ENCODE measurements at regions not wholly inside any gene's neighbourhood (a gene's known extent, or its start where the extent isn't known, plus 50 kb on each side); places are given as distances from the start of the nearest gene placed in this dataset.

GRCh38 chr1:213649373-213649772 is 338.4 kb upstream of the PROX1 start:
- H3K9me3 ChIP-seq = no peaks in the 10 kb centered on the region
- H3K4me3 ChIP-seq = no peak overlapping the region
- intact Hi-C loops (cut with DNase I; ENCODE audit: low total_unique reads) (no loop called here), in situ Hi-C loops (cut with MboI; ENCODE audit: low sequenced_read_pairs in 4 of 4) (no loop called here)
- H3K4me1 ChIP-seq = no peaks in the 10 kb centered on the region
- DNase-seq = no peak
- no peak overlapping the region for H3K27ac ChIP-seq
- TF ChIP-seq POLR2A (IDR thresholded peaks at IDR 0.05) (no peak), CTCF (IDR thresholded peaks at IDR 0.05 in 4 of 5, conservative IDR thresholded peaks at IDR 0.05 in 1 of 5) (no peak)
- no peaks in the 10 kb centered on the region for H3K36me3 ChIP-seq
- ATAC-seq = no peak
- no peaks in the 10 kb centered on the region for H3K27me3 ChIP-seq

GRCh38 chr1:213650603-213651002 is 337.2 kb upstream of the PROX1 start:
- TF ChIP-seq CTCF (IDR thresholded peaks at IDR 0.05 in 4 of 5, conservative IDR thresholded peaks at IDR 0.05 in 1 of 5) (no peak), POLR2A (IDR thresholded peaks at IDR 0.05) (no peak)

GRCh38 chr1:213651077-213651476 is 336.7 kb upstream of the PROX1 start:
- no peaks in the 10 kb centered on the region for H3K36me3 ChIP-seq
- in situ Hi-C loops (cut with MboI; ENCODE audit: low sequenced_read_pairs in 4 of 4) = no loop called here
- intact Hi-C loops (cut with DNase I; ENCODE audit: low total_unique reads) = no loop called here
- no peaks in the 10 kb centered on the region for H3K4me1 ChIP-seq
- no peak overlapping the region for H3K27ac ChIP-seq
- TF ChIP-seq CTCF (IDR thresholded peaks at IDR 0.05 in 4 of 5, conservative IDR thresholded peaks at IDR 0.05 in 1 of 5) = no peak
- no peak for TF ChIP-seq POLR2A (IDR thresholded peaks at IDR 0.05)
- ATAC-seq = no peak
- H3K9me3 ChIP-seq = no peaks in the 10 kb centered on the region
- H3K4me3 ChIP-seq = no peak overlapping the region
- no peaks in the 10 kb centered on the region for H3K27me3 ChIP-seq
- no peak for DNase-seq

More at GRCh38 chr1:213650603-213651002, 337.2 kb upstream of the PROX1 start:
- H3K9me3 ChIP-seq = no peaks in the 10 kb centered on the region
- ATAC-seq (no peak), DNase-seq (no peak)
- no peaks in the 10 kb centered on the region for H3K4me1 ChIP-seq
- in situ Hi-C loops (cut with MboI; ENCODE audit: low sequenced_read_pairs in 4 of 4) = no loop called here
- H3K36me3 ChIP-seq = no peaks in the 10 kb centered on the region
- H3K4me3 ChIP-seq = no peak overlapping the region
- intact Hi-C loops (cut with DNase I; ENCODE audit: low total_unique reads) = no loop called here
- H3K27me3 ChIP-seq = no peaks in the 10 kb centered on the region
- H3K27ac ChIP-seq = no peak overlapping the region

- no peak for ATAC-seq
- intact Hi-C loops (cut with DNase I; ENCODE audit: low total_unique reads) (no loop called here), in situ Hi-C loops (cut with MboI; ENCODE audit: low sequenced_read_pairs in 4 of 4) (no loop called here)
- Histone ChIP-seq H3K36me3 (no peaks in the 10 kb centered on the region), H3K4me3 (no peak overlapping the region), H3K27me3 (no peaks in the 10 kb centered on the region), H3K9me3 (no peaks in the 10 kb centered on the region), H3K4me1 (no peaks in the 10 kb centered on the region), H3K27ac (no peak overlapping the region)
- no peak for DNase-seq
- TF ChIP-seq CTCF (IDR thresholded peaks at IDR 0.05 in 4 of 5, conservative IDR thresholded peaks at IDR 0.05 in 1 of 5) = no peak
- TF ChIP-seq POLR2A (IDR thresholded peaks at IDR 0.05) = no peak
Measured at GRCh38 chr1:213652109-213652508, 335.7 kb upstream of the PROX1 start.

- Histone ChIP-seq H3K4me3 (no peak overlapping the region), H3K27me3 (no peaks in the 10 kb centered on the region), H3K27ac (no peak overlapping the region), H3K36me3 (no peaks in the 10 kb centered on the region), H3K4me1 (no peaks in the 10 kb centered on the region), H3K9me3 (no peaks in the 10 kb centered on the region)
- no peak for DNase-seq
- intact Hi-C loops (cut with DNase I; ENCODE audit: low total_unique reads) = no loop called here
- TF ChIP-seq CTCF (IDR thresholded peaks at IDR 0.05 in 4 of 5, conservative IDR thresholded peaks at IDR 0.05 in 1 of 5) (no peak), POLR2A (IDR thresholded peaks at IDR 0.05) (no peak)
- no peak for ATAC-seq
- in situ Hi-C loops (cut with MboI; ENCODE audit: low sequenced_read_pairs in 4 of 4) = no loop called here
Measured at GRCh38 chr1:213656039-213656438, 331.7 kb upstream of the PROX1 start.
